Cardiac muscle cell (in vitro differentiated cells and primary cell): ENCODE measurements at regions not wholly inside any gene's neighbourhood (a gene's known extent, or its start where the extent isn't known, plus 50 kb on each side); places are given as distances from the start of the nearest gene placed in this dataset.
A peak's percentile ranks its signal among the peaks of the same experiment; 100 is the strongest.

Experiments used
- DNase-seq, 2 donors: peaks; one replicate each; pipeline versions ENCODE4 v3.0.0 to v3.0.0-alpha.2; 2010 to 2017; ENCODE audit warnings: low read depth in 1 of 2, low spot score in 1 of 2
- H3K27ac ChIP-seq: fragments of 200-600 bp; sonication (generic); 2 replicates; pipeline ENCODE4 v1.5.1; 2016
- H3K27me3 ChIP-seq: fragments of 200-600 bp; sonication (generic); 2 replicates; pipeline ENCODE4 v1.6.0; 2016; ENCODE audit warnings: control low read depth
- H3K36me3 ChIP-seq: fragments of 200-600 bp; sonication (generic); 2 replicates; pipeline ENCODE4 v1.5.1; 2016; ENCODE audit warnings: control low read depth
- H3K4me1 ChIP-seq: fragments of 200-600 bp; sonication (generic); 2 replicates; pipeline ENCODE4 v1.8.1; 2017; ENCODE audit warnings: low read depth, mild to moderate bottlenecking, mixed run types
- H3K4me3 ChIP-seq: fragments of 200-600 bp; sonication (generic); 2 replicates; pipeline ENCODE4 v1.5.1; 2016; ENCODE audit warnings: mild to moderate bottlenecking
- H3K9me3 ChIP-seq: fragments of 200-600 bp; sonication (generic); 2 replicates; pipeline ENCODE4 v1.5.1; 2017; ENCODE audit warnings: low read depth, mild to moderate bottlenecking, control low read depth
- CTCF ChIP-seq: IDR thresholded peaks from 2 replicates; pipeline ENCODE4 v1.5.1; 2012; ENCODE audit warnings: low read depth, mild to moderate bottlenecking, low read length

GRCh38 chr12:24643120-24644119, 305.5 kb downstream of the BCAT1 start:
- H3K4me3 ChIP-seq: no peak overlapping the region
- peaks cover 37% of the 10 kb centered on the region for H3K4me1 ChIP-seq
- no peaks in the 10 kb centered on the region for H3K9me3 ChIP-seq
- no peak for TF ChIP-seq CTCF
- no peaks in the 10 kb centered on the region for H3K27me3 ChIP-seq
- peak overlapping the region; percentile 46 for H3K27ac ChIP-seq
- DNase-seq: no peak
- H3K36me3 ChIP-seq: no peaks in the 10 kb centered on the region

DNA sequence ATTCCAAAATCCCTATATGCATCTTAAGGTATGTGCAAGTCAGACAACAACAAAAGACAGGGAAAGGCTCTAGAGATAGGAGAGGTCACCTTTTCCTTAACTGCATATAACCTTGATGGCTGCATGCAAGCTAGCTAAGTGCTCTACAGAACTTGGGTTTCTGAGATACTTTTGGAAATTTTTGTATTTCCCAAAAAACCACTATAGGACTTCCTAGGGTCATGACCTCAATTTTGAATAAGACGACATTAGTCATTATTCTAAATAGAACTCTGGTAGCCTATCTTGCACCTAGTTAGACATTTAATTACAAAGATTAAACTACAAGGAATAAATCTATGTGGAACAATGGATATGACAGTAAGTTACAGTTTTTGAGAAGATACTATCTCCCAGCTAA, 309.3 kb downstream of the BCAT1 start:
- Histone ChIP-seq H3K27me3 (no peaks in the 10 kb centered on the region), H3K9me3 (no peaks in the 10 kb centered on the region), H3K4me3 (no peak overlapping the region), H3K36me3 (no peaks in the 10 kb centered on the region), H3K27ac (no peak overlapping the region), H3K4me1 (peaks cover 49% of the 10 kb centered on the region)
- no peak for DNase-seq
- TF ChIP-seq CTCF: no peak

GRCh38 chr12:24632466-24632865, 316.4 kb downstream of the BCAT1 start:
- H3K9me3 ChIP-seq: no peaks in the 10 kb centered on the region
- H3K4me3 ChIP-seq: no peak overlapping the region
- H3K27ac ChIP-seq: no peak overlapping the region
- no peak for TF ChIP-seq CTCF
- no peak for DNase-seq
- H3K36me3 ChIP-seq: no peaks in the 10 kb centered on the region
- peaks cover 39% of the 10 kb centered on the region for H3K4me1 ChIP-seq
- H3K27me3 ChIP-seq: no peaks in the 10 kb centered on the region

- H3K4me3 ChIP-seq: no peak overlapping the region
- TF ChIP-seq CTCF: no peak
- DNase-seq: no peak
- peaks cover 35% of the 10 kb centered on the region for H3K4me1 ChIP-seq
- no peaks in the 10 kb centered on the region for H3K36me3 ChIP-seq
- no peak overlapping the region for H3K27ac ChIP-seq
- H3K9me3 ChIP-seq: no peaks in the 10 kb centered on the region
- no peaks in the 10 kb centered on the region for H3K27me3 ChIP-seq
These were observed 317.1 kb downstream of the BCAT1 start for GRCh38 chr12:24631676-24632426.

DNA sequence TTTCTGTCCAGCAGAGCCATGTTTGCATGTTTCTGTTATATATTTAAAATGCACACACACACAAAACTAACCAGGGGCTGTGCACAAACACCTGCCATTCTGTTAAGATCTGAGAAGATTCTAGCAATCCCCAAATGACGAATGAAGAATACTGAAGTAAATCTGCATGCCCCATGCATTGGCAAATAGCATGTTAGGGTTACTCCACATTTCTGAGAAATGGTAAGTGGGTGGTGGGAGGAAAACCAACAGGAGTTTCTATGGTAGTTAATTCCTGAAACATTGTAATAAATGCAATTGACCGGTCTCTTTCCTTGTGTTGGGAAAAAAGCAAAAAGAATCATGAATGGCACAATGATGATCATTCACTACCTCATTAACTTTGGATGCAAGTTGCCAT, 318.0 kb downstream of the BCAT1 start:
- TF ChIP-seq CTCF: no peak

More for the DNA sequence above, 318.0 kb downstream of the BCAT1 start:
- DNase-seq: no peak
- H3K4me3 ChIP-seq: no peak overlapping the region
- peaks cover 25% of the 10 kb centered on the region for H3K4me1 ChIP-seq
- no peaks in the 10 kb centered on the region for H3K36me3 ChIP-seq
- H3K9me3 ChIP-seq: no peaks in the 10 kb centered on the region
- no peak overlapping the region for H3K27ac ChIP-seq
- H3K27me3 ChIP-seq: no peaks in the 10 kb centered on the region
